Stimulated activated CD4-positive, alpha-beta T cell treated with anti-CD3 and anti-CD28 coated beads, Interleukin-15, amount 100 ng/mL, for 1 hour (primary cell): ENCODE measurements at regions not wholly inside any gene's neighbourhood (a gene's known extent, or its start where the extent isn't known, plus 50 kb on each side); places are given as distances from the start of the nearest gene placed in this dataset.
"Not testable (repeated sequence)": the region's sequence is repeated elsewhere in the genome, so short reads cannot be mapped to it uniquely, and the experiment has no call there.

Source experiments
- DNase-seq, 2 donors: peaks; one replicate each; pipeline ENCODE4 v3.0.0-alpha.2; 2020; ENCODE audit warnings: low read depth in 1 of 2, low spot score in 1 of 2

DNA sequence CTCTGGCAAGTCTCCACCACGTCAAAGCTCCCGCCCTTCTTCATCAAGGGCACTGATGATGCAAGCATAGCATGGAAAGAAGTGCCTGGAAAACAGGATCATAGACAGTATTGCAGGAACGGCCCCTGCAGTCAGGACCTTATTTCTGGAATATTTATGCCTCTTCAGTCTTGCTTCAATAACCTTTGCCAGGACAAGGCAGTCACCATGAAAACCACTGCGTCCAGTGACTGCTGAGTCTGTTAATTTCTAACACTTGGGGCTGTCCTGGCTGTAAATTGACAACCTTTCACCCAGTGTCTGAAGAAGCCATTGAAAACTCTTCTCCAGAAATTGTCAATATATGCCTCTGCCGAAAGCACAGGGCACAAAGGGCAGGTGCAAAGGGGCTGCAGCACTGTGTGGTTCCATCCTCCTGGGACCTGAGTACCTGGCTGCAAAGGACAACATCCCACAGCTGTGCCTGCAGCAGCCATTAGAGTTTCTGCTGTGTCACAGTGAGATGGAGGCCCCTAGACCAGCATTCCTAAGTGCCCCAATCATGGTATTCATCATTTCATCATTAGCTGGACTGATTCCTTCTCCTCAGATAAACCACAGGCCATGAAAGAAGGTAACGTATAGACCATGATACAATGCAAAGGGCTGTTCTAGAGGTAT is 819.6 kb downstream of the RNF144A start:
- DNase-seq, result no peak

- no peak for DNase-seq
These were observed 821.4 kb downstream of the RNF144A start for GRCh38 chr2:7738596-7738995.

DNA sequence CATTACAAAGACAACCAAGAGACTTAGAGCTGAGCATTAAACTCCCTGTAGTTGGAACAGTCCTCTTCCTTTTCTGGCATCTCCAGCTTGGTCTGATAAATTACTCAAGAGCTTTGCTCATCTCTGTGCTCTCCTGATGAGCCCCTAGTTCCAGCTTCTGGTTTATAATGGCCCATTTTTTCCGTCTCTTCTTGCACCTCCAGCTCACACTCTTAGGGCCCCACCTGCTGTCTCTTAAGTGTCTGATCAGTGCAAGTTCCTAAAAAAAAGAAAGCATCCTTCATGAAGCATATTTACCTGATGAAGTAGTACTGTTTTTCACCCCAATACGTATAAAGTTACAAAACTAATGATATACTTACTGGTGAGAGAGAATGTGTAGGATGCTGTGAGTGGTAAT is 822.9 kb downstream of the RNF144A start:
- DNase-seq, result no peak

DNA sequence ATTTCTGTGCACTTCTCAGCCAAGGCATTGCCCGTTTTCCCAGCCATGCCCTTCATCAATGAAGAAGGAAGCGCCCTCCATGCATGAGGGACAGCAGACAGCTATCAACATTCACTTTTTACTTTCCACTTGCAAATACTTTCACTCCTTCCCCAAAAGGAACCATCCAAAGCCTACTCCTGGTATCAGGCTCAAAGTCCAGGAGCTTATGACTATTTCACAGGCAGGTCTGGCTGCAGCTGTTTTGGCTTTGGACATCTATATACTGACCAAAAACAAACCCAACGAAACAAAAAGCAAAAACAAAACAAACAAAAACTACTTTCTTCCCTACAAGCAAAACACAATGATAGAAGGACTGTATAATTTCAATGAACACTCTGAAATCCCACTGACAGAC is 825.1 kb downstream of the RNF144A start:
- no peak for DNase-seq

DNA sequence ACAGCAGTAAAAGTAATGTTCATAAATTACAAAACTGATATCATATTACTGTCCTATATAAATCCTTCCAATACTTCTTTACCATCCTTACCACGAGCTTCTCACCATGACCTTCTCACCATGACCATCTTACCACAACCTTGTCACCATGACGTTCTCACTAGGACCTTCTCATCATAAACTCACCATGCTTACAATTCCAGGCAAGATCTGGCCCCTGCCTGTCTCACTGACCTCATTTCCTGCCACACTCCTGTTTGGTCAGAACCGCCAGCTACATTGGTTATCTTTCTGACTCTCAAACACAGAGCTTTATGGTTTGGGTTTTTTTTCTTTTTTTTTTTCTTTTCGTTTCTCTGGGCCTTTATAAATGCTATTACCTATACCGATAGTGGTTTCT is 827.6 kb downstream of the RNF144A start:
- no peak for DNase-seq

DNA sequence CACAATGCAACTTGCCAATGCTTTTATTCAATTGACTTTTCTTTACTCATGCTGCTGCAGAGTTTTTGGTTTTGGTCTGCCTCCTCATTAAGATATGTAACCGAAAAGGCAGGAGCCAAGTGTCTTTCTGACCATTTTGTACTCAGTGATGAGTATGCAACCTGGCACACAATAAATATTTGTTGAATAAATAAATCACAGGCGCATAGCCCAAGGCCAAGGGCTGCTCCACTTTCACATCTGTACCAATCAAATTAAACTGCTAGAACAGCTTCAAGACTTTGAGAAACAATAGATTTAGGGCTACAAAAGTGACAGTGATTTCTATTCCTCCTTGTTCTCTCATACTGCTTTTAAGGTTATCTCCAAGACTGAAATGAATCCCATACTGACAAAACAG is 828.2 kb downstream of the RNF144A start:
- no peak for DNase-seq

GRCh38 chr2:7748717-7749415 is 831.7 kb downstream of the RNF144A start:
- no peak for DNase-seq

DNA sequence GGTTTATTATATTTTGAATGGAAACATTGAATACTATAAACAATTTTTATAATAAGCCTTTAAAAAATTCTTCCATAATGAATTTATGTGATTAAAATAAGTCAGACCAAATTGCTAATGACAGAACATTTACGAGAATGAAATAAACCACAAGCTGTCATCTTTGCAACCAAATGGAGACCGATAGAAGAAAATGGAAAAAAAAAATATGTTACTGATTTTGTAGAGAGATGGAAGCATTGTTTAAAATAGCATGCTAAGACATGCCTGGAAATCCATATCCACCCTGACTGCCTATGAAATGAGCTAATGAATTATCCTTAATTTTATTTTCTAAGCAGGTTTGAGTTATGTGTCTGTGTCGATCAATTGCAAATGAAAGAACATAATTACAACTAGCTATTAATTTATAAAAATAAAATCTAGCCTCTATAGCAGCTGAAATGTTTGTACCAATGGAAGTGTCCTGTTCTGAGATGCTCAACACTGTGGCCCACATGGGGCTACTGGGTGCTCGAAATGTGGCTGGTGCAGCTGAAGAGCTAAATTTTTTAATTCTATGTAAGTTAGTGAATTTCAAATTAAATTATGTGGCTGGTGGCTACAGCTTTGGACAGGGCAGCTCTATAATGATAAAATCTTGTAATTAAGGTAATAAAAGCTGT is 832.8 kb downstream of the RNF144A start:
- no peak for DNase-seq

DNA sequence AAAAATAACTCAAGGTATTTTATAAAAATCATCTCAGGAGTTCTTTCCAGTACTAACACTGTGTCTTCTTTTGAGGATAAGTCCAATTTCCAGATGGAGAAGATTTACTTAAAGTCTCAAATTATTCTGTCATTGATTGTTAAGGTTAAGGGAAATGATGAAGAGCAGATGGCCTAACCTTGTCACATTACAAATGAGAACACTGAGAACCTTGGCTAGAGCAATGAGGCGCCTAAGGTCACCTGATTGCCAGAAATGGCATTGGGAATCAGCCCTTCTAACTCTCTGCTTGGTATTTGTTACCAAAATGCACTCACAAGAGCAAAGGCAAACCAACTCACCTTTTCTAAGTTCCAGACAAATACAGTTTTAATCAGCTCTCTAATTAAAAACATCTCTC is 835.1 kb downstream of the RNF144A start:
- no peak for DNase-seq

DNA sequence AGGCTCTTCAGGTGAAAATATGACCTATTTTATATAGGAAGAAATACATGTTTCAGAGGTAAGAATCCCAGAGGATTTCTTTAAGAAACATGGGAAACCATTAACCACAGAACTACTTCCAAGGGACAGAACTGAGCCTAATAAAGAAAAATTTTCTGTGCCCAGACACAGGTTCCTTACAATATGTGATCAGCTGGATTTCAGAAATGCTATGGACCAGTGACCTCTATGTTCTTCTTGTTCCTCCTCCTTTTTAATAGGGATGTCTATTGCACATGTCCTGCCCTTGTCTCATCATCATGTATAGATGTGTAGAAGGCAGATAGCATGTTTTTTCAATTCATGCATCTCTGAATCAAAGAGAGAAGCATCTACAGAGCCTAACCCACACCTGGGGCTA is 836.6 kb downstream of the RNF144A start:
- DNase-seq, result no peak

GRCh38 chr2:7755879-7756278 is 838.7 kb downstream of the RNF144A start:
- no peak for DNase-seq

GRCh38 chr2:7758073-7758759 is 841.0 kb downstream of the RNF144A start:
- DNase-seq, result no peak

GRCh38 chr2:7759898-7760297 is 842.7 kb downstream of the RNF144A start:
- no peak for DNase-seq

DNA sequence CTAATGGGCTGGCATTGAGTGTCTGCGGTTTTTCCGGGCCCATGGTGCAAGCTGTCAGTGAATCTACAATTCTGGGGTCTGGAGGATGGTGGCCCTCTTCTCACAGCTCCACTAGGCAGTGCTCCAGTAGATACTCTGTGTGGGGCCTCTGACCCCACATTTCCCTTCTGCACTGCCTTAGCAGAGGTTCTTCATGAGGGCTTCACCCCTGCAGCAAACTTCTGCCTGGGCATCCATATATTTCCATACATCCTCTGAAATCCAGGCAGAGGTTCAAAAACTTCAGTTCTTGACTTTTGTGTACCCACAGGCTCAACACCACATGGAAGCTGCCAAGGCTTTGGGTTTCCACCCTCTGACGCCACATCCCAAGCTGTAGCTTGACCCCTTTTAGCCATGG is 846.2 kb downstream of the RNF144A start:
- DNase-seq, result not testable (repeated sequence)

- no peak for DNase-seq
These were observed 848.0 kb downstream of the RNF144A start for GRCh38 chr2:7765236-7765635.

DNA sequence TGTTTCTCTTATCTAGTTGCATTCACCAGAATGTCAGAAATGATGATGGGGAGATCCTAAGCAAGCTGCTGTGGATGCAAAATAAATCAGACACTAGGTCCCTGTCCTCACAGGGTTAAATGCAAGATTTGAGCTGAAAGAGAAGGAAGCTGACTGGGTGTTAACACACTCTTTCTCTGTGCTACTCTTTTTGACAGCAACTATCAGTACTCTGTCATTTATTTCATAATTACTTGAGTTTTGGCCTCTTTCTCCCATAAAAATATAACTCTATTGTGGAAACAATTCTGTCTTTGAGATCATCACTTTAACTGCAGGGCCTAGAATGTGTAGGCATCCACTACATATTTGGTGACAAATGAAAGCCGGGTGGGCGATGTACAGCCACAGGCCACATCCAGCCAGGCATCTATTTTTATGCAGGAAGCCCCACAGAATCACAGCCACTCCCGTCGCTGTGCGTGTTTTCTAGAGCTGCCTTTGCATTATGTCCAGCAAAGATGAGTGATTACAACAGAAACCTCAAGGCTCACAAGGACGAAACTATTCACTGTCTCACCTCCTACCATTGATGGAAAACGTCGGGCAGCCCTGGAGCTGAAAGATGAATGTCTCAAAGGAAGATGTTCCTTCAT is 849.0 kb downstream of the RNF144A start:
- no peak for DNase-seq

- DNase-seq, result no peak
These were observed 849.9 kb downstream of the RNF144A start for GRCh38 chr2:7766978-7767565.

DNA sequence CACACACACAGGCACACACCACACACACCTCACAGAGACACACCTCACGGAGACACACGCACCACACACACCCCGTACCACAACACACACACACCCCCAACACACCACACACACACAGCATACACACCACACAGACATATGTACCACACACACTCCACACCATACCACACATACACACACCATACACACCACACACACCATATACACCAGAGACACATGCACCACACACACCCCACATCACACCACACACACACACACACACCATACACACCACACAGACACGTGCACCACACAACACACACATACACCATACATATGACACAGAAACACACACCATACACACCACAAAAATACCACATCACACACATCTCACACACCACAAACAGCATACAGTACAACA is 850.7 kb downstream of the RNF144A start:
- no peak for DNase-seq

GRCh38 chr2:7771781-7772180 is 854.6 kb downstream of the RNF144A start:
- DNase-seq, result no peak

DNA sequence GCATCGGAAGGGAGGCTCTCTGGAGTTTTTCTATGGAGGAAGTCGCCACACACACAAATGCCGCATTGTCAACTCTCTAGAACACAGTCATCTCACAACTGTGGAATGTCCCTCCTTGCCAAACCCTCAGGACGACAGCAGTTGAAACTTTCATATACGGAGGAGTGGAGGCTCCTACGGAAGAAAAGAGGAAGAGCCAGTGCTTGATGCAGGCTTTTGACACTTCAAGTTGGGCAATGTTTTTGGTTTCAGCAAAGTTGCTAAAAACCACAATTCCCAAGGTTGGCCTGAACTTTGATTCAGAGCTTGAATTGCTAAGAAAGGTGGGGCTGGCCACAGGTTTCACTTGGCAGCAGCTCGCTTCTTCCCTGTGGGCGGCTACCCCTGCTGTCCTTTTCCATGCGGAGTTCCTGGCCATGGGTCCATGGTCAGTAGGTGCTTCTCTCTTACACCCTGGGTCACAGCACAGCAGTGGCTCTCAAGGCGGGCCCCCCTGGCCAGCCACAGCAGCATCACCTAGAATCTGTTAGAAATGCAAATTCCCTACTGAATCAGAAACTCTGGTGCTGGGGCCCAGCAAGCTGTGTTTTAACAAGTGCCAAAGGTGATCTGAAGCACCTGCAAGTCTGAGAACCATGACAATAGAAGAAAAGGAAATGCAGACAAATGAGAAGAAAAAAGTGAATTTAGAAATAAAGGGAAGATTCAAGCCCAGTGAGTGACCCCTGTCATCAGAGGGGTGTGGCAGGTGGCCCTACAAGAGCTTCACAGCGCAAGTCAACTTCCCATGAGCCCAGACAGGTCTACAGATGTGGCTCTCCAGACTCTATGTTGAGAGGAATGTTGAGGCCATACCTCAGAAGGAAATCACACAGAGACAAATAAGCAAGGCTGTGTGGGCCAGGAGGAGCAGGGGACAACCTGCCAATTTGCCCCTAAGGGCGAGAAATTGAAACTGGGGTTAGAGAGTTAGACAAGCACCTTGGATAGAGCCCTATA is 856.4 kb downstream of the RNF144A start:
- no peak for DNase-seq
